ENCODE measurements at regions not wholly inside any gene's neighbourhood (a gene's known extent, or its start where the extent isn't known, plus 50 kb on each side); places are given as distances from the start of the nearest gene placed in this dataset.
A peak's percentile ranks its signal among the peaks of the same experiment; 100 is the strongest.

GRCh38 chr6:120083186-120083585 lies 733.6 kb upstream of the MAN1A1 start:
- no peak for DNase-seq (ENCODE audit: low spot score)

GRCh38 chr6:120077489-120077888 lies 727.9 kb upstream of the MAN1A1 start:
- DNase-seq (ENCODE audit: low spot score), result peak; percentile 24

- no peak for DNase-seq (ENCODE audit: low spot score)
These were observed 708.8 kb upstream of the MAN1A1 start for GRCh38 chr6:120058410-120058809.

- no peak for DNase-seq (ENCODE audit: low spot score)
These were observed 706.5 kb upstream of the MAN1A1 start for GRCh38 chr6:120056085-120056484.

GRCh38 chr6:120055071-120055470 lies 705.5 kb upstream of the MAN1A1 start:
- peak; percentile 76 for DNase-seq (ENCODE audit: low spot score)

GRCh38 chr6:120039664-120040063 lies 690.1 kb upstream of the MAN1A1 start:
- no peak for DNase-seq (ENCODE audit: low spot score)

- DNase-seq (ENCODE audit: low spot score), result no peak
These were observed 682.3 kb upstream of the MAN1A1 start for GRCh38 chr6:120031837-120032236.

GRCh38 chr6:120026791-120027190 lies 677.2 kb upstream of the MAN1A1 start:
- no peak for DNase-seq (ENCODE audit: low spot score)

- DNase-seq (ENCODE audit: low spot score), result no peak
These were observed 660.5 kb upstream of the MAN1A1 start for GRCh38 chr6:120010075-120010474.

GRCh38 chr6:120005292-120005976 lies 655.9 kb upstream of the MAN1A1 start:
- no peak for DNase-seq (ENCODE audit: low spot score)

- no peak for DNase-seq (ENCODE audit: low spot score)
These were observed 637.5 kb upstream of the MAN1A1 start for GRCh38 chr6:119986934-119987549.

GRCh38 chr6:119985952-119986736 lies 636.6 kb upstream of the MAN1A1 start:
- DNase-seq (ENCODE audit: low spot score), result no peak

- DNase-seq (ENCODE audit: low spot score), result no peak
These were observed 631.2 kb upstream of the MAN1A1 start for GRCh38 chr6:119980802-119981201.

- DNase-seq (ENCODE audit: low spot score), result peak; percentile 18
These were observed 630.3 kb upstream of the MAN1A1 start for GRCh38 chr6:119979862-119980261.

- peak; percentile 27 for DNase-seq (ENCODE audit: low spot score)
These were observed 628.8 kb upstream of the MAN1A1 start for GRCh38 chr6:119978274-119978889.

- no peak for DNase-seq (ENCODE audit: low spot score)
These were observed 625.0 kb upstream of the MAN1A1 start for GRCh38 chr6:119974430-119975159.

GRCh38 chr6:119966484-119966883 lies 616.9 kb upstream of the MAN1A1 start:
- DNase-seq (ENCODE audit: low spot score), result no peak

- no peak for DNase-seq (ENCODE audit: low spot score)
These were observed 616.3 kb upstream of the MAN1A1 start for GRCh38 chr6:119965900-119966299.

GRCh38 chr6:119965008-119965407 lies 615.4 kb upstream of the MAN1A1 start:
- no peak for DNase-seq (ENCODE audit: low spot score)

- no peak for DNase-seq (ENCODE audit: low spot score)
These were observed 612.9 kb upstream of the MAN1A1 start for GRCh38 chr6:119962505-119962904.

- DNase-seq (ENCODE audit: low spot score), result no peak
These were observed 611.9 kb upstream of the MAN1A1 start for GRCh38 chr6:119961450-119961849.

- DNase-seq (ENCODE audit: low spot score), result no peak
These were observed 610.9 kb upstream of the MAN1A1 start for GRCh38 chr6:119960456-119960855.

All from D341Med (cell line).